Tibial nerve (tissue), 4 donors: ENCODE measurements at regions not wholly inside any gene's neighbourhood (a gene's known extent, or its start where the extent isn't known, plus 50 kb on each side); places are given as distances from the start of the nearest gene placed in this dataset.

Source experiments
- DNase-seq, 2 donors: peaks; one replicate each; pipeline ENCODE4 v3.0.0-alpha.2; 2019; ENCODE audit warnings: low spot score in 2 of 2
- H3K27ac ChIP-seq, 4 donors: fragments of 200-600 bp; sonication (generic) in 3 of 4; one replicate each; pipeline ENCODE4 v1.5.1; 2017 to 2019; ENCODE audit warnings: mild to moderate bottlenecking in 1 of 4
- H3K27me3 ChIP-seq, 2 donors: fragments of 200-600 bp; sonication (generic) in 1 of 2; one replicate each; pipeline versions ENCODE4 v1.5.1 to v1.6.0; 2017 to 2019
- H3K36me3 ChIP-seq, 3 donors: fragments of 200-600 bp; sonication (generic); one replicate each; pipeline ENCODE4 v1.5.1; 2018 to 2019
- H3K4me1 ChIP-seq, 4 donors: fragments of 200-600 bp; sonication (generic) in 3 of 4; one replicate each; pipeline ENCODE4 v1.5.1; 2017 to 2019
- H3K4me3 ChIP-seq, 4 donors: fragments of 200-600 bp; sonication (generic) in 3 of 4; one replicate each; pipeline ENCODE4 v1.5.1; 2017 to 2019; ENCODE audit warnings: mild to moderate bottlenecking in 1 of 4, moderate library complexity in 1 of 4
- H3K9me3 ChIP-seq, 4 donors: fragments of 200-600 bp; sonication (generic) in 3 of 4; one replicate each; pipeline ENCODE4 v1.5.1; 2017 to 2019
- CTCF ChIP-seq, 5 experiments: fragments of 200-600 bp in 3 of 5; fragments of 450-650 bp in 2 of 5; sonication (generic) in 3 of 5; IDR thresholded peaks; one replicate each; pipeline ENCODE4 v1.5.1; 2016 to 2019; ENCODE audit warnings: antibody characterized with exemption in 5 of 5, mild to moderate bottlenecking in 3 of 5, moderate library complexity in 2 of 5
- EP300 ChIP-seq, 2 donors: sonication (generic); formaldehyde crosslinking; IDR thresholded peaks; one replicate each; pipeline ENCODE4 v1.6.1; 2017; ENCODE audit warnings: antibody characterized with exemption in 2 of 2, mild to moderate bottlenecking in 1 of 2
- POLR2A ChIP-seq, 2 donors: fragments of 450-650 bp; IDR thresholded peaks; one replicate each; pipeline ENCODE4 v1.6.1; 2017; ENCODE audit warnings: antibody characterized with exemption in 2 of 2, mild to moderate bottlenecking in 2 of 2, moderate library complexity in 2 of 2
- WGBS, 2 donors: methylation state at CpG; one replicate each; pipeline ENCODE4 v1.1.5; 2018; 5-methylcytosine and 5-hydroxymethylcytosine counted together

DNA sequence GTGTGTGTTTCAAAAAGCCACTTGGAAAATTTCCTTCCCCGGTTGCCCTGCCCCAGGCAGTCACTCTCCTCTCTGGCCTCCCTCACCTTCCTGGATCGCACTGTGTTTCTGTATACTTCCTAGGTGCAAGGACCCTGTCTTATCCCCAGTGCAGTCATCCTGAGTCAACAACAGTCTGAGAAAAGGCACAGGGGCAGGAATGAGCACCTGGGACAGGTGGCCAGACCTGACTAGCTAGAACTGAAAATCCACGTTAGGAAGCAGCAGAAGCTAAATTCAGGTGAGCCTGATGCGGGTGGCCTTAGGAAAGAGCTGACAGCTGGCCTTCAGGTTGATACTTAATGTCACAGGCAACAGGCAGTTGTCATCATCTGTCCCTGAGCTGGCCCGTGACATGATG is 62.9 kb upstream of the VGLL4 start:
- H3K27ac ChIP-seq: no peak overlapping the region
- no peak for DNase-seq
- H3K4me1 ChIP-seq: peaks cover 0 to 15% (median 0%) of the 10 kb centered on the region in 4 donors
- TF ChIP-seq CTCF (IDR thresholded peaks at IDR 0.05): no peak
- TF ChIP-seq EP300 (IDR thresholded peaks at IDR 0.05): no peak
- TF ChIP-seq POLR2A (IDR thresholded peaks at IDR 0.05): no peak
- H3K27me3 ChIP-seq: no peaks in the 10 kb centered on the region
- H3K9me3 ChIP-seq: no peaks in the 10 kb centered on the region
- peaks cover 0 to 13% (median 0%) of the 10 kb centered on the region in 3 donors for H3K36me3 ChIP-seq
- no peak overlapping the region for H3K4me3 ChIP-seq
- WGBS, 2 donors: 91% methylated on average over 5 of the region's 5 CpGs

DNA sequence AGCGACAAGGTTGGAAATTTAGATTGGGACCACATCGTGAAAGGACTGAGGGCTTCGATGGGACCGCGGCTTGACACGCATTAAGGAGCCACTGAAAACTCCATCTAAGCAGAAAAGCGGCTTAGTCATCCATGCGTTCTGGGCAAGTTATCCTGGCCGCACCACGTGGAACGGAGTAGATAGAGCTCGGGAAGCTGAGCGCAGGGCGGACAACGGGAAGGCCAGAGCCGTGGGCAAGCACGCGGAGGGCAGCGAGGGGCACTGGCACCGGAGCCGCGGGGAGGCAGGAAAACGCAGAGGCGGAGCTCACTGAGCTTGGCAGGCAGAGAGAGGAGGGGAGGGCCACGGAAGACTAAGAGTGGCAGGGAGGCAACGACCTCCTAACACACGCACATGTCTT is 61.3 kb upstream of the VGLL4 start:
- no peak overlapping the region for H3K27ac ChIP-seq
- no peaks in the 10 kb centered on the region for H3K27me3 ChIP-seq
- peaks cover 0 to 14% (median 0%) of the 10 kb centered on the region in 4 donors for H3K4me1 ChIP-seq
- TF ChIP-seq POLR2A (IDR thresholded peaks at IDR 0.05) (no peak), CTCF (IDR thresholded peaks at IDR 0.05) (no peak), EP300 (IDR thresholded peaks at IDR 0.05) (no peak)
- WGBS, 2 donors: 79 to 81% methylated on average over 27 of the region's 27 CpGs
- H3K36me3 ChIP-seq: peaks cover 0 to 25% (median 0%) of the 10 kb centered on the region in 3 donors
- DNase-seq: no peak
- no peak overlapping the region for H3K4me3 ChIP-seq
- H3K9me3 ChIP-seq: no peaks in the 10 kb centered on the region

DNA sequence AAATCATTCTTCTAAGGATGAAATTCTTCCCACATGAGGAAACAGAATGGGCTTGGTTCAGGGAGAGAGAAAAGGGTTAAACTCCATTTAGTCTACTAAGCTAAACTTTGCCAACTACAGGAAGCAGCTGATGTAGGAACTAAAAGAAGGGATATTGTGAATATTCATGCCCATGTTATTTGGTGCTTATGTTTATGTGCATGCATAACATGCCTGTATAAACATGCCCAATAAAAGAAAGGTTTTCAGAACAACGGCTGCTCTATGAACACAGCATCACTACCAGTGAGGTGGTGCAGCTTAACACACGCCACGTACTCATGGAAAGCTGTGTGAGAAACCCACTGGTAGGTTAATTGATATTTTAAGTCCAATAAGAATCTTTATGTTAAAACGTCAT is 59.4 kb upstream of the VGLL4 start:
- no peaks in the 10 kb centered on the region for H3K9me3 ChIP-seq
- H3K4me3 ChIP-seq: no peak overlapping the region
- H3K27me3 ChIP-seq: no peaks in the 10 kb centered on the region
- no peak for TF ChIP-seq POLR2A (IDR thresholded peaks at IDR 0.05)
- no peak for TF ChIP-seq CTCF (IDR thresholded peaks at IDR 0.05)
- no peak for TF ChIP-seq EP300 (IDR thresholded peaks at IDR 0.05)
- WGBS, 2 donors: 44 to 47% methylated on average over 4 of the region's 4 CpGs
- DNase-seq: no peak
- H3K36me3 ChIP-seq: peaks cover 0 to 34% (median 3%) of the 10 kb centered on the region in 3 donors
- H3K27ac ChIP-seq: no peak overlapping the region
- peaks cover 0 to 14% (median 0%) of the 10 kb centered on the region in 4 donors for H3K4me1 ChIP-seq

GRCh38 chr3:11699083-11699427 is 55.3 kb upstream of the VGLL4 start:
- TF ChIP-seq POLR2A (IDR thresholded peaks at IDR 0.05) (no peak), CTCF (IDR thresholded peaks at IDR 0.05) (no peak), EP300 (IDR thresholded peaks at IDR 0.05) (no peak)
- Histone ChIP-seq H3K27me3 (no peaks in the 10 kb centered on the region), H3K9me3 (no peaks in the 10 kb centered on the region), H3K36me3 (peaks cover 0 to 40% (median 3%) of the 10 kb centered on the region in 3 donors), H3K27ac (no peak overlapping the region), H3K4me3 (no peak overlapping the region), H3K4me1 (peaks cover 0 to 20% (median 2%) of the 10 kb centered on the region in 4 donors)
- WGBS, 2 donors: 56 to 57% methylated on average over 2 of the region's 2 CpGs
- DNase-seq: no peak

- no peak overlapping the region for H3K27ac ChIP-seq
- peaks cover 0 to 16% (median 2%) of the 10 kb centered on the region in 4 donors for H3K4me1 ChIP-seq
- H3K4me3 ChIP-seq: no peak overlapping the region
- no peaks in the 10 kb centered on the region for H3K27me3 ChIP-seq
- 87% methylated on average over 7 of the region's 7 CpGs for WGBS, 2 donors
- DNase-seq: no peak
- H3K36me3 ChIP-seq: peaks cover 0 to 41% (median 3%) of the 10 kb centered on the region in 3 donors
- TF ChIP-seq EP300 (IDR thresholded peaks at IDR 0.05) (no peak), POLR2A (IDR thresholded peaks at IDR 0.05) (no peak), CTCF (IDR thresholded peaks at IDR 0.05) (no peak)
- H3K9me3 ChIP-seq: no peaks in the 10 kb centered on the region
Observed at GRCh38 chr3:11698326-11699082, 54.8 kb upstream of the VGLL4 start.
